ENCODE measurements at regions not wholly inside any gene's neighbourhood (a gene's known extent, or its start where the extent isn't known, plus 50 kb on each side); places are given as distances from the start of the nearest gene placed in this dataset.

DNA sequence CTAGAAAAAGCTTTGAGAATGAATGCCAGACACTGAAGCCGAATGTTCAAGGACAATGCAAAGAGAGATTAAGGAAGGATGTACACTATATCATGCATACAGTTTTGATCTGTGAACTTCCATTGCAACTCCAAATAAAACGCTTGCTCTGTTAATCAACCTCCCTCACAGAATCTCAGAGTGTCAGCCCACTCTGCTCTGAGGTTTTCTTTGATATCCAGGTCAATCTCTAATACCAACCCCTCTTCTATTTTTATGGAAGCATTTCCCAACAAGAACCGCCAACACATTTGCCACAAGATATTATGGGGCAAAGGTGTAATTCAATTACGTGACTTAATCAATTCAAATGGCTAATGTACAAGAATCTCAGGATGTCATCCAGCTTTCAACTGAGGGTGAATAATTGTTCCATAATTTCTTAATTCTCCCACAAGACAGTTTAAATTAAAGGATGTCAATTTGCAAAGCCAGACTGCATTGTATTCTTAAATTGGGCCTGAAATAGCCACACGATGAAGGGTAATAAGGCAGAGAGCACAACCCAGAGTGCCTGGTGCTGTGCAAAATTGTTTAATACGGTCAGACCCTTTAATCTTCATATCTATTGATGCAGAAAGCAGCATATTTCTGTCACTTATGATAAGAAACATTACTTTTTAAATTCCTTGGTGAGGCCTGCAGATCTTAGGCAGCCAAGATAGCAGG lies 459.2 kb upstream of the DAB1 start:
- H3K4me3 ChIP-seq, result no peak overlapping the region
- no peaks in the 10 kb centered on the region for H3K36me3 ChIP-seq (replicated peaks; ENCODE audit: insufficient read depth, low read depth)

DNA sequence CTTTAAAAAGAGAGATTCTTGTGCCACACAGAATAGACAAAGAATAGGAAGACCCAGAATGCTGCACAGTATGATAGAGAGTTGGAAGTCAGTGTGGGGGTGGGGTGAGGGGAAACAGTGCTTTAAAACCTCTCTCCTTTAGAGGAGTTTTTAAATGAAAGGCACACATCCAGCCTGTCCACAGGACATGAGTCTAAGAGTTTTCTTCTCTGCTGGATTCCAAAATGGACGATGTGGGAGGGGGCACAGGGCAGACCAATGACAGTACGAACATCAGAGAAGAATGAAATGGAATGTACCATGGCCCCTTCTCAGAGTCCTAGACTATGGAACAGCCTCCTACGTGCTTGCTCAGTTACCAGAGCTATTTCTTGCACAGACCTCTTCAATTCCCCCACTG lies 458.2 kb upstream of the DAB1 start:
- Histone ChIP-seq H3K27ac (no peak overlapping the region), H3K9me3 (ENCODE audit: low read depth) (no peaks in the 10 kb centered on the region), H3K36me3 (replicated peaks; ENCODE audit: insufficient read depth, low read depth) (no peaks in the 10 kb centered on the region), H3K79me2 (no peaks in the 10 kb centered on the region), H2AFZ (no peak overlapping the region), H3K27me3 (no peaks in the 10 kb centered on the region), H4K20me1 (ENCODE audit: insufficient read depth, poor library complexity, severe bottlenecking) (no peaks in the 10 kb centered on the region), H3K4me1 (ENCODE audit: insufficient read depth) (no peaks in the 10 kb centered on the region), H3K4me2 (no peak overlapping the region), H3K9me2 (replicated peaks; ENCODE audit: insufficient read depth) (no peaks in the 10 kb centered on the region), H3K4me3 (no peak overlapping the region)
- DNase-seq (ENCODE audit: low spot score), result no peak
- TF ChIP-seq EZH2phosphoT487 (IDR thresholded peaks at IDR 0.05; ENCODE audit: low read depth, severe bottlenecking, unreplicated experiment) (no peak), EZH2 (IDR thresholded peaks at IDR 0.05; ENCODE audit: borderline replicate concordance) (no peak)
- TF ChIP-seq, protein P1, sequence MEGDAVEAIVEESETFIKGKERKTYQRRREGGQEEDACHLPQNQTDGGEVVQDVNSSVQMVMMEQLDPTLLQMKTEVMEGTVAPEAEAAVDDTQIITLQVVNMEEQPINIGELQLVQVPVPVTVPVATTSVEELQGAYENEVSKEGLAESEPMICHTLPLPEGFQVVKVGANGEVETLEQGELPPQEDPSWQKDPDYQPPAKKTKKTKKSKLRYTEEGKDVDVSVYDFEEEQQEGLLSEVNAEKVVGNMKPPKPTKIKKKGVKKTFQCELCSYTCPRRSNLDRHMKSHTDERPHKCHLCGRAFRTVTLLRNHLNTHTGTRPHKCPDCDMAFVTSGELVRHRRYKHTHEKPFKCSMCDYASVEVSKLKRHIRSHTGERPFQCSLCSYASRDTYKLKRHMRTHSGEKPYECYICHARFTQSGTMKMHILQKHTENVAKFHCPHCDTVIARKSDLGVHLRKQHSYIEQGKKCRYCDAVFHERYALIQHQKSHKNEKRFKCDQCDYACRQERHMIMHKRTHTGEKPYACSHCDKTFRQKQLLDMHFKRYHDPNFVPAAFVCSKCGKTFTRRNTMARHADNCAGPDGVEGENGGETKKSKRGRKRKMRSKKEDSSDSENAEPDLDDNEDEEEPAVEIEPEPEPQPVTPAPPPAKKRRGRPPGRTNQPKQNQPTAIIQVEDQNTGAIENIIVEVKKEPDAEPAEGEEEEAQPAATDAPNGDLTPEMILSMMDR (IDR thresholded peaks at IDR 0.05; ENCODE audit: poor library complexity), result no peak
- WGBS (ENCODE audit: low lambda C conversion rate, missing lambda C conversion rate), result 74% methylated on average over 3 of the region's 3 CpGs

More for the DNA sequence above, 459.2 kb upstream of the DAB1 start:
- Histone ChIP-seq H2AFZ (no peak overlapping the region), H4K20me1 (ENCODE audit: insufficient read depth, poor library complexity, severe bottlenecking) (no peaks in the 10 kb centered on the region), H3K79me2 (no peaks in the 10 kb centered on the region), H3K9me2 (replicated peaks; ENCODE audit: insufficient read depth) (no peaks in the 10 kb centered on the region), H3K27ac (no peak overlapping the region), H3K27me3 (no peaks in the 10 kb centered on the region), H3K9me3 (ENCODE audit: low read depth) (no peaks in the 10 kb centered on the region), H3K4me1 (ENCODE audit: insufficient read depth) (no peaks in the 10 kb centered on the region), H3K4me2 (no peak overlapping the region)
- 87% methylated on average over 6 of the region's 6 CpGs for WGBS (ENCODE audit: low lambda C conversion rate, missing lambda C conversion rate)
- TF ChIP-seq, protein P1 (IDR thresholded peaks at IDR 0.05; ENCODE audit: poor library complexity), result no peak
- TF ChIP-seq EZH2phosphoT487 (IDR thresholded peaks at IDR 0.05; ENCODE audit: low read depth, severe bottlenecking, unreplicated experiment) (no peak), EZH2 (IDR thresholded peaks at IDR 0.05; ENCODE audit: borderline replicate concordance) (no peak)
- no peak for DNase-seq (ENCODE audit: low spot score)

DNA sequence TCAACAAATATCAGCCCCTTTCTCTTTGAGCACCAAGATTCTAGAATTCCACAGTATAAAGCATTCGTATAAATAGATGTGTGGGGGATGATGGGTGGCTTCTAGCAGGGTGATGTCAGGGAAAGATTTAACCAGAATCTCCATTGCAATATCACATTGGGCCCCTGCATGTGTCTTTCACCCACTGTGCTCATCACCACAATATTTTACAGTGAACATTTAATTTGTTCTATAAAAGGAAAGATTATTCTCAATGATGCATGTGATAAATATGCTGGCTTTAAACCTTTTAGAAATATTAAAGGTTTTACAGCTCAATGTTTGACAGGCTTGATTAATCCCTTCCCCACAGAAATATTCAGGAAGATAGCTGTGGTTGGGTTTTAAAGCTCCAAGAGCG lies 457.8 kb upstream of the DAB1 start:
- no peak for DNase-seq (ENCODE audit: low spot score)
- 75% methylated on average over 2 of the region's 2 CpGs for WGBS (ENCODE audit: low lambda C conversion rate, missing lambda C conversion rate)
- Histone ChIP-seq H3K4me1 (ENCODE audit: insufficient read depth) (no peaks in the 10 kb centered on the region), H3K27me3 (no peaks in the 10 kb centered on the region), H3K27ac (no peak overlapping the region), H3K4me2 (no peak overlapping the region), H3K9me2 (replicated peaks; ENCODE audit: insufficient read depth) (no peaks in the 10 kb centered on the region), H3K4me3 (no peak overlapping the region), H3K36me3 (replicated peaks; ENCODE audit: insufficient read depth, low read depth) (no peaks in the 10 kb centered on the region), H3K9me3 (ENCODE audit: low read depth) (no peaks in the 10 kb centered on the region), H2AFZ (no peak overlapping the region), H4K20me1 (ENCODE audit: insufficient read depth, poor library complexity, severe bottlenecking) (no peaks in the 10 kb centered on the region), H3K79me2 (no peaks in the 10 kb centered on the region)
- no peak for TF ChIP-seq EZH2phosphoT487 (IDR thresholded peaks at IDR 0.05; ENCODE audit: low read depth, severe bottlenecking, unreplicated experiment)
- TF ChIP-seq, protein P1 (IDR thresholded peaks at IDR 0.05; ENCODE audit: poor library complexity), result no peak
- TF ChIP-seq EZH2 (IDR thresholded peaks at IDR 0.05; ENCODE audit: borderline replicate concordance), result no peak
